H1 (cell line): ENCODE measurements at regions not wholly inside any gene's neighbourhood (a gene's known extent, or its start where the extent isn't known, plus 50 kb on each side); places are given as distances from the start of the nearest gene placed in this dataset.
A peak's percentile ranks its signal among the peaks of the same experiment; 100 is the strongest.

ENCODE experiments used
- CTCF ChIA-PET: fragments of 300-600 bp; sonication (Branson Sonifier 250); formaldehyde crosslinking; loops from one replicate; lab custom pipeline; 2021; ENCODE audit not compliant: partially characterized antibody; lab: Charles Lee
- POLR2A ChIA-PET: fragments of 300-600 bp; sonication (Branson Sonifier 250); formaldehyde crosslinking; loops from one replicate; lab custom pipeline; 2021; ENCODE audit warnings: inconsistent platforms; ENCODE audit not compliant: partially characterized antibody; lab: Charles Lee
- DNase-seq, 2 experiments: peaks; one replicate each; pipeline versions ENCODE4 v3.0.0 to v3.0.0-alpha.2; 2010 to 2022; ENCODE audit warnings: low spot score in 2 of 2, low read depth in 1 of 2, mixed read lengths in 1 of 2
- FAIRE-seq: peaks from 2 replicates; lab custom pipeline; 2011; peaks lifted over from hg19 to GRCh38; lab: Jason Lieb, UNC
- H2AFZ ChIP-seq: 2 replicates; pipeline ENCODE4 v1.8.1; 2012; ENCODE audit warnings: low read length, inconsistent platforms
- H2AK5ac ChIP-seq: 2 replicates; pipeline ENCODE4 v1.6.1; 2013; ENCODE audit warnings: low read depth, low read length
- H2BK120ac ChIP-seq: replicated peaks from 2 replicates; pipeline ENCODE3; 2013; ENCODE audit warnings: low read depth, low read length, inconsistent platforms
- H2BK12ac ChIP-seq: 2 replicates; pipeline ENCODE4 v1.6.1; 2013; ENCODE audit warnings: low read depth, low read length
- H2BK15ac ChIP-seq: 2 replicates; pipeline ENCODE4 v1.6.1; 2013; ENCODE audit warnings: low read length
- H2BK20ac ChIP-seq: 2 replicates; pipeline ENCODE4 v1.6.1; 2013; ENCODE audit warnings: low read length
- H2BK5ac ChIP-seq: 2 replicates; pipeline ENCODE4 v1.6.1; 2013; ENCODE audit warnings: low read depth, low read length
- H3K14ac ChIP-seq: 2 replicates; pipeline ENCODE4 v1.6.1; 2013; ENCODE audit warnings: inconsistent platforms; ENCODE audit not compliant: insufficient read length
- H3K18ac ChIP-seq: 2 replicates; pipeline ENCODE4 v1.6.1; 2013; ENCODE audit warnings: low read length; ENCODE audit errors: extremely low read depth
- H3K23ac ChIP-seq: 2 replicates; pipeline ENCODE4 v1.6.1; 2013; ENCODE audit warnings: inconsistent platforms; ENCODE audit not compliant: insufficient read length
- H3K23me2 ChIP-seq: 2 replicates; pipeline ENCODE4 v1.6.1; 2013; ENCODE audit warnings: low read depth, low read length
- H3K27ac ChIP-seq: 2 replicates; pipeline ENCODE4 v1.6.1; 2011; ENCODE audit warnings: low read depth, low read length, inconsistent platforms
- H3K27me3 ChIP-seq, 4 experiments: replicated peaks in 1 of 4; 1 replicate in 1 of 4; 2 replicates in 3 of 4; pipeline versions ENCODE4 v1.6.1 to v1.8.1; 2011 to 2013; ENCODE audit warnings: low read length in 3 of 4, mild to moderate bottlenecking in 3 of 4, inconsistent platforms in 2 of 4, mixed read lengths in 2 of 4, moderate library complexity in 1 of 4; ENCODE audit not compliant: control insufficient read depth in 3 of 4, insufficient read depth in 3 of 4; ENCODE audit errors: extremely low read depth in 1 of 4
- H3K36me3 ChIP-seq, 4 experiments: 2 replicates each; pipeline versions ENCODE4 v1.6.1 to v1.8.1; 2011 to 2013; ENCODE audit warnings: mild to moderate bottlenecking in 4 of 4, low read length in 3 of 4, moderate library complexity in 2 of 4, control low read depth in 1 of 4, inconsistent platforms in 1 of 4; ENCODE audit not compliant: insufficient read depth in 4 of 4, control insufficient read depth in 2 of 4
- H3K4ac ChIP-seq: replicated peaks from 2 replicates; pipeline ENCODE3; 2013; ENCODE audit warnings: low read length, low read depth, mixed read lengths, inconsistent platforms; ENCODE audit not compliant: insufficient read length
- H3K4me1 ChIP-seq, 4 experiments: replicated peaks in 1 of 4; 1 replicate in 1 of 4; 2 replicates in 3 of 4; pipeline versions ENCODE4 v1.6.1 to v1.8.1; 2011 to 2013; ENCODE audit warnings: low read length in 3 of 4, inconsistent platforms in 2 of 4, mixed read lengths in 1 of 4; ENCODE audit not compliant: insufficient read depth in 4 of 4, control insufficient read depth in 3 of 4
- H3K4me2 ChIP-seq, 2 experiments: 2 replicates each; pipeline versions ENCODE4 v1.6.1 to v1.8.1; 2011 to 2013; ENCODE audit warnings: low read depth in 2 of 2, low read length in 2 of 2, control low read depth in 1 of 2, inconsistent platforms in 1 of 2, mild to moderate bottlenecking in 1 of 2; ENCODE audit not compliant: insufficient read depth in 1 of 2
- H3K4me3 ChIP-seq, 4 experiments: fragments of 200-600, 300-600 bp in 1 of 4; sonication (generic), shearing (Covaris generic), sonication (Bioruptor Twin) in 1 of 4; 2 replicates each; pipeline versions ENCODE4 v1.5.1 to v1.8.1; 2011 to 2016; ENCODE audit warnings: low read length in 4 of 4, low read depth in 3 of 4, control low read depth in 2 of 4, inconsistent platforms in 2 of 4, mild to moderate bottlenecking in 2 of 4, mixed read lengths in 1 of 4, moderate library complexity in 1 of 4; ENCODE audit not compliant: insufficient read depth in 2 of 4; ENCODE audit errors: extremely low read depth in 1 of 4
- H3K56ac ChIP-seq: replicated peaks from 2 replicates; pipeline ENCODE3; 2013; ENCODE audit warnings: low read depth, mild to moderate bottlenecking, mixed read lengths, low read length, inconsistent platforms; ENCODE audit not compliant: insufficient read length
- H3K79me1 ChIP-seq: 2 replicates; pipeline ENCODE4 v1.6.1; 2013; ENCODE audit warnings: low read depth, low read length, control low read depth
- H3K79me2 ChIP-seq, 2 experiments: 2 replicates each; pipeline versions ENCODE4 v1.6.1 to v1.8.1; 2012 to 2013; ENCODE audit warnings: low read length in 2 of 2, mild to moderate bottlenecking in 2 of 2, inconsistent platforms in 1 of 2; ENCODE audit not compliant: insufficient read depth in 2 of 2, control insufficient read depth in 1 of 2
- H3K9ac ChIP-seq, 4 experiments: replicated peaks in 1 of 4; 1 replicate in 1 of 4; 2 replicates in 3 of 4; pipeline versions ENCODE4 v1.6.1 to v1.8.1; 2011 to 2013; ENCODE audit warnings: low read depth in 3 of 4, low read length in 3 of 4, control low read depth in 2 of 4, mild to moderate bottlenecking in 2 of 4, moderate library complexity in 2 of 4, inconsistent platforms in 1 of 4; ENCODE audit errors: extremely low read depth in 1 of 4
- H3K9me3 ChIP-seq, 2 experiments: 2 replicates each; pipeline versions ENCODE4 v1.6.1 to v1.8.1; 2012 to 2013; ENCODE audit warnings: mild to moderate bottlenecking in 2 of 2, moderate library complexity in 2 of 2, control low read depth in 1 of 2, inconsistent platforms in 1 of 2, low read depth in 1 of 2, low read length in 1 of 2, mixed read lengths in 1 of 2; ENCODE audit not compliant: insufficient read depth in 2 of 2
- H4K20me1 ChIP-seq, 2 experiments: replicated peaks in 1 of 2; 2 replicates each; pipeline versions ENCODE3 to v1.8.1; 2011 to 2013; ENCODE audit warnings: inconsistent platforms in 2 of 2, low read length in 2 of 2, mild to moderate bottlenecking in 1 of 2; ENCODE audit not compliant: insufficient read depth in 2 of 2, control insufficient read depth in 1 of 2
- H4K5ac ChIP-seq: 2 replicates; pipeline ENCODE4 v1.6.1; 2013; ENCODE audit warnings: low read length, low read depth, mixed read lengths, inconsistent platforms; ENCODE audit not compliant: insufficient read length
- H4K8ac ChIP-seq: 2 replicates; pipeline ENCODE4 v1.8.0; 2013; ENCODE audit warnings: mild to moderate bottlenecking, moderate library complexity, low read length, inconsistent platforms; ENCODE audit not compliant: insufficient read depth; ENCODE audit errors: extremely low read depth
- H4K91ac ChIP-seq: replicated peaks from 2 replicates; pipeline ENCODE3; 2013; ENCODE audit warnings: low read length, mixed read lengths, inconsistent platforms; ENCODE audit not compliant: insufficient read length
- ATF2 ChIP-seq: IDR thresholded peaks from 2 replicates; pipeline ENCODE4 v1.6.1; 2012; ENCODE audit warnings: low read length, inconsistent platforms
- CBX5 ChIP-seq: fragments of 300-800, 300-1000 bp; sonication (generic); IDR thresholded peaks from 2 replicates; pipeline ENCODE4 v1.7.1; 2016; ENCODE audit warnings: antibody characterized with exemption, low read length, low read depth
- CTCF ChIP-seq, 3 experiments: IDR thresholded peaks; 1 replicate in 2 of 3; 2 replicates in 1 of 3; pipeline versions ENCODE4 v1.5.1 to v1.6.1; 2011; ENCODE audit warnings: low read length in 3 of 3, mild to moderate bottlenecking in 3 of 3, inconsistent platforms in 2 of 3, low read depth in 1 of 3, moderate library complexity in 1 of 3; ENCODE audit not compliant: insufficient read depth in 1 of 3; ENCODE audit errors: control extremely low read depth in 1 of 3
- EP300 ChIP-seq, 2 experiments: IDR thresholded peaks; 1 replicate in 1 of 2; 2 replicates in 1 of 2; pipeline ENCODE4 v1.6.1; 2011 to 2012; ENCODE audit warnings: low read depth in 2 of 2, low read length in 2 of 2, mild to moderate bottlenecking in 2 of 2, borderline replicate concordance in 1 of 2, inconsistent platforms in 1 of 2, moderate library complexity in 1 of 2
- HDAC2 ChIP-seq, 2 experiments: fragments of 300-600 bp in 1 of 2; sonication (generic) in 1 of 2; IDR thresholded peaks; 2 replicates each; pipeline ENCODE4 v1.6.1; 2011 to 2012; ENCODE audit warnings: low read depth in 2 of 2, low read length in 2 of 2, mild to moderate bottlenecking in 2 of 2, moderate library complexity in 2 of 2, borderline replicate concordance in 1 of 2, inconsistent platforms in 1 of 2
- HDAC6 ChIP-seq: IDR thresholded peaks from one replicate; pipeline ENCODE4 v1.7.1; 2012; ENCODE audit warnings: low read depth, mild to moderate bottlenecking, inconsistent platforms, low read length, moderate library complexity
- JUND ChIP-seq: IDR thresholded peaks from 2 replicates; pipeline ENCODE4 v1.6.1; 2011; ENCODE audit warnings: mild to moderate bottlenecking, improper control_type of control experiment, low read length
- SIN3A ChIP-seq, 2 experiments: IDR thresholded peaks in 1 of 2; conservative IDR thresholded peaks in 1 of 2; 2 replicates each; pipeline ENCODE4 v1.6.1; 2011 to 2012; ENCODE audit warnings: low read length in 2 of 2, improper control_type of control experiment in 1 of 2, low read depth in 1 of 2, mild to moderate bottlenecking in 1 of 2
- YY1 ChIP-seq: IDR thresholded peaks from 2 replicates; pipeline ENCODE4 v1.6.1; 2011; ENCODE audit warnings: low read depth, mild to moderate bottlenecking, low read length
- WGBS, 2 experiments: shearing (Covaris generic) in 1 of 2; methylation state at CpG; one replicate each; pipeline versions ENCODE4 v1.1.6 to v1.1.7; 2013 to 2015; ENCODE audit warnings: low lambda C conversion rate in 2 of 2, mixed read lengths in 2 of 2, inconsistent platforms in 1 of 2, low coverage in 1 of 2, missing lambda C conversion rate in 1 of 2; ENCODE audit not compliant: insufficient replicate concordance in 2 of 2, insufficient coverage in 1 of 2, insufficient read length in 1 of 2; ENCODE audit errors: extremely low coverage in 1 of 2, missing lambda C conversion rate in 1 of 2; 5-methylcytosine and 5-hydroxymethylcytosine counted together

DNA sequence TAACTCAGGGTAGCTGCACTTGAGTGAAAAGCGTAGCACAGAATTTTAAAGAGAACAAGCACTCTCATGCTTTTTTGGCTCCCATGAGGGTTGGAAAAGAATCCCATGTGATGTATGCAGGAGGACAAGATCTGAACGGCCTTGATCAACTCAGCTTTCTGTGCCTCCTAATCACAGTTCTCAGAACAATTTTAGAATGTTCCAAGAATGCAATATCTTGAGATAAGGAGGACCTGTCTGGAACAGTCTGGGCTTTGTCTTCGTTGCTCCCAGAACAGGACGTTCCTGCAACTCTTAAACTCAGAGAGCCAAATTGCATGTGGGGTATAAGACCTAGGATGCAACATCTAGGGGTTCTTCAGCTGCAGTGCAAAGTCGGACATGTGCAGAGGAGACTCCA is 582.7 kb downstream of the RERGL start:
- Histone ChIP-seq H3K56ac (no peak overlapping the region), H3K18ac (no peak overlapping the region), H3K14ac (no peak overlapping the region), H4K8ac (no peak overlapping the region), H3K9me3 (no peaks in the 10 kb centered on the region), H3K23ac (no peak overlapping the region), H2AFZ (peak overlapping the region; percentile 13; the same call in 1 of the 2 replicates), H3K27me3 (peaks cover 0 to 1% (median 0%) of the 10 kb centered on the region in 4 experiments; a peak in 1 of 7 replicates), H2BK120ac (no peak overlapping the region), H3K4ac (no peak overlapping the region), H3K79me1 (no peaks in the 10 kb centered on the region), H3K9ac (no peak overlapping the region), H3K23me2 (peaks cover 3% of the 10 kb centered on the region; the same call in 1 of the 2 replicates), H4K91ac (no peak overlapping the region), H3K4me1 (peaks cover 0 to 4% (median 2%) of the 10 kb centered on the region in 4 experiments; a peak in 3 of 7 replicates), H3K36me3 (no peaks in the 10 kb centered on the region), H4K5ac (no peak overlapping the region), H3K27ac (no peak overlapping the region), H2BK15ac (no peak overlapping the region), H3K4me3 (no peak overlapping the region), H4K20me1 (no peaks in the 10 kb centered on the region), H2BK20ac (no peak overlapping the region), H2AK5ac (no peak overlapping the region), H3K4me2 (no peak overlapping the region), H3K79me2 (no peaks in the 10 kb centered on the region), H2BK5ac (no peak overlapping the region), H2BK12ac (no peak overlapping the region)
- POLR2A ChIA-PET: no interaction called here
- FAIRE-seq: peak; percentile 7
- CTCF ChIA-PET: interaction anchor here (2.1 kb wide), 1 partner anchor 9 kb away, joined by 8 read pairs; no protein-coding TSS in a partner anchor
- 86% methylated on average over 5 of the region's 5 CpGs; no CpG with 5 or more reads in 1 of the 2 experiments for WGBS, 2 experiments
- DNase-seq: no peak
- TF ChIP-seq SIN3A (conservative IDR thresholded peaks at IDR 0.05 in 1 of 2, IDR thresholded peaks at IDR 0.05 in 1 of 2; ENCODE audit: low read depth in 1 of 2, low read length in 2 of 2) (no peak), HDAC2 (IDR thresholded peaks at IDR 0.05; ENCODE audit: borderline replicate concordance in 1 of 2, low read depth in 2 of 2, low read length in 2 of 2) (no peak), CBX5 (no peak), ATF2 (no peak), JUND (no peak), YY1 (no peak), EP300 (IDR thresholded peaks at IDR 0.05; ENCODE audit: borderline replicate concordance in 1 of 2, low read depth in 2 of 2, low read length in 2 of 2) (no peak), HDAC6 (no peak), CTCF (IDR thresholded peaks at IDR 0.05; ENCODE audit: control extremely low read depth in 1 of 3, insufficient read depth in 1 of 3, low read depth in 1 of 3, low read length in 3 of 3) (no peak)
